Occipital lobe (tissue), 2 donors: ENCODE measurements at regions not wholly inside any gene's neighbourhood (a gene's known extent, or its start where the extent isn't known, plus 50 kb on each side); places are given as distances from the start of the nearest gene placed in this dataset. TPM values are rescaled to one million over a fixed set of nuclear protein-coding genes. Genes with fewer than 3 reads are reported as not detected.

ENCODE experiments used
- DNase-seq: peaks from one replicate; lab custom pipeline; 2025; lab: John Stamatoyannopoulos, UW
- small RNA-seq: library from RNA; depleted of rRNA; stranded (forward); fragments of <200 nt; gene quantifications from one replicate; pipeline ENCODE3, GENCODE V24; 2014

DNA sequence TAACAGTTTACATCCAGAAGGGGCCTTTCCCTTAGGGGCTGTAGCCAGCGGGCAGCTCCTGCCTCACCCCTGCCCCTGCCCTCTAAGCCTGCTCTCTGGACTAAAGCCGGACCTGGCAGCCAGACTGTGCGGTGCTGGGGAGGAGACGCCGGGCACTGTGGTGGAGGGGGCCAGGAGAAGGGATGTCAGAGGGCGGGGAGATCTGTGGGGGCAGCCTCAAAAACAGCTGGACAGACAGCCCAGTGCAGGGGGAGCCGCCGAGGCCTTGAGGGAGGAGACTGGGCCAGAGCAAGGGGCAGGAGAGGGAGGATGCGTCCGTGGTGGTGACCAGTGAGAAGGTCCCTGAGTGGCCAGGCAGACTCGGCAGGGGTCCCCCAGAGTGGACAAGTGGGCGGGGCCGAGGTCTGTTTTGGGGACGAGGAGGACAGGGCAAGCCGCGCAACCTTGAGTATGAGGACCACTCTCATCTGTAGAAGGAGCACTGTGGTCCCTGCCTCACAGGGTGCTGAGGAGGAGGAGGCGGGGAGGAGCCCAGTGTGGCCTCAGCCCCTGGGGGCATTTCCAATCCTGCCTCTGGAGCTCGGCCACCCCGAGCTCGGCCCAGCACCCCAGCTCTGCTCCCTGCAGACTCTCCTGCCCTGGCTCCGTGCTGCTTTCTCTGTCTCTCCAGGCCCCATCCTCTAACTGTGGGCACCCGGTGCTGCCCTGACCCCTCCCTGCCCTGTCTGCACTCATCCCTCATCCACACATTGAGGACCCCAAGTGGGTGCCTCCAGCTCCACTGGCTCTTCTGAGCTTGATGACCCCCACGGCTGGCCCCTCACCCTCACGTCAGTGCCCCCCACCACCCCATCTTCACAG is 59.2 kb upstream of the NKX1-1 start:
- no peak for DNase-seq

DNA sequence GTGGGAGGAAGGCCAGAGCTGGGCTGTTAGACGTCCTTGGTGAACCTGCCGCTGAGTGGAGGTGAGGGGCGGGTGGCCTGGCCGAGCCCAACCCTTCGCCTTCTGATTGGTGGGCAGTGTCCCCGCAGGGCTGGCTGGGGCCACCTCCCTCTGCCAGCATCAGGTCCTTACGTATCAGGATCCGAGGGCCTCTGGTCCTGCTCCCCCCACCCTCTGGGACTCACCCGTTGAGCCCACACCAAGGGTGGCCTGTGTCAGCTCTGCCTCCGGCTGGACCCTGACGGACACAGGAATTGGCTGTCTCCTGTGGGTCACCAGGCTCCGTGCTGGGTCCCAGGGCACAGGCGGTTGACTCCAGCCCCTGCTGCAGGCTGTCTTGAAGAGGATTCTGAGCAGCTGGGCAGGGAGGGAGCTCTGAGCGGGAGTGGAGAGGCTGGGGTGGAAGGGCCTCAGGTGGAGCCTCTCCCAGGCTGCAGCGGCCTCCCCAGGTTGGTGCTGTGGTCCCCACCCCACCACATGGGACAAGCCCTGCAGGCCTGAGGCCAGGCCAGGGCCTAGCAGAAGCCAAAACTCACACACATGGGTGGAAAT is 58.4 kb upstream of the NKX1-1 start:
- DNase-seq: no peak

DNA sequence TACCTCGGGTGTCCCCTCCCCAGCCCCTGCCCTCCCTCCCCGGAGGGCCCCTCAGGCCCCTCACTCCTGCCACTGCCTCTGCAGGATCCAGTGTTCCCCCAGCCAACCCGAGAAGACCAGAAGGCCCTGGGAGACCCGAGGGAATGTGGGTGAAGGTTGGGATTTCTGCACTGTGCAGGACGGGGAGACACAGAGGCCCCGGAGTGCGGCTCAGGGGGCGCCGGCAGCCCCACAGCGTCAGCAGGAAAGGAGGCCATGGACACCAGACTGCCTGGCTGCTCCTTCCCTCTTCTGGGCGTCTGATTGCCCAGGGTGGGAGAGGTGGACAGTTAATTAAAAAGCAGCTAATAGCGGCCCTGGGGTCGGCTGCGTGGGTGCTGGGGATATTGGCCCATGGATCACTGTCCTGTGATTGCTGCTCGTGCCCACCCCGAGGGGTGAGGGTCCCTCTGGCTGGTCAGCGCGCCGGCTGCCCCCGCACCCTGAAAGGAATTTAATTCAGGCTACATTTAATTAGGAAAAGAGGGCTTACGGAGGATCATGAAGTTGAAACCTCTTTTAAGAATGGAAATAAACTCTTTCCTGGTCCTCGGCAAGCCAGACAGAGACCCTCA is 57.8 kb upstream of the NKX1-1 start:
- no peak for DNase-seq

DNA sequence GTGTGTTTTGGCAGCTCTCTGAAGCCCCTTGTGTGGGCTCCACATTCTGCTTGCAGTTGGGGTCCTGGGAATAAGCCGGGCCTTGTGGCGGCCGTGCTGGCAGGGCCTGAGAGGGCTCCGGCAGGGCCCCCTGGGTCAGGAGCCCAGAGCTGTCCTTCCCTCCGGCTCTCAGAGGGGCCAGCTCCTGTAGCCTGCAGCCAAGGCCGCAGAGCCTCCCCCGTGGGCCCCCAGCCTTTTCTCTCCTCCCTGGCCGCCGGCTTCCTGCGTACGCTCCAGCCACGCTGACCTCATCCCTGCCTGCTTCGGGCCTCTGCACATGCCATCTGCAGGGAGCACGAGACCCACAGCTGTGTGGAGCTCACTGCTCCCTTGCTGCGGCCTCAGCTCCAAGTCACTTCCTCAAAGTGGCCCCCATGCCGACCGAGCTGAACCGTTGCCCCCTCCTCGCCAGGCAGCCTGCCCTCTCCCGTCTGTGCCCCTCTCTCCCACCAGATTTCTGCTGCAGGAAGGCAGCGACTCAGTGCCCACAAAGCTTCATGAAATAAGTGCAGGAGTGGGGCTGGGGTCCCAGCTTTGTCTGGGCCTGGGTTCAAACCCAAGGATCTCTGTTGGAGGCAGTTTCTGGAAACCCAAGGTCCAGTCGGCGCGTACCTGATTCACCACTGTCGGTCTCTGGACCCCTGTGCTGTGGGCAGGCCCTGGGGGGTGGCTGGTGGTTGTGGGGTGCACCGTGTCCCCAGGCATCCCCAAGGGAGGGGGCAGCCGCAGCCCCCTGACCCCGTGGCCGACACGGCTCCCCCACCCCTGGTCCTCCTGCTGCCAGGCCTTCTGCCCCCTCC is 57.1 kb upstream of the NKX1-1 start:
- no peak for DNase-seq

DNA sequence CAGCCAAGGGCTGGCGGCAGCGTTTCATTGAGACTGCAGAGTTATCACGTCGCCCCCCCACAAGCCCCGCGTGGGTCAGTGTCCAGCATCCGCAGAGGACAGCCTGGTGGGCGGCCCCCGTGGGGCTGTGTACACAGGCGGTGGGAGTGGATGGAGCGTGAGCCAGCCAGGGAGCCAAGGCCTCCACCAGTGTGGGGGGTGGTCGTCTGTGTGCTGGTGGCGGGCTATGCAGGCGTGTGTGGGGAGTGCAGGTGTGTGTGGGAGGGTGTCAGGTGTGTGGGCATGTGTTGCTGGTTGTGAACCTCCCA is 56.5 kb upstream of the NKX1-1 start:
- no peak for DNase-seq

DNA sequence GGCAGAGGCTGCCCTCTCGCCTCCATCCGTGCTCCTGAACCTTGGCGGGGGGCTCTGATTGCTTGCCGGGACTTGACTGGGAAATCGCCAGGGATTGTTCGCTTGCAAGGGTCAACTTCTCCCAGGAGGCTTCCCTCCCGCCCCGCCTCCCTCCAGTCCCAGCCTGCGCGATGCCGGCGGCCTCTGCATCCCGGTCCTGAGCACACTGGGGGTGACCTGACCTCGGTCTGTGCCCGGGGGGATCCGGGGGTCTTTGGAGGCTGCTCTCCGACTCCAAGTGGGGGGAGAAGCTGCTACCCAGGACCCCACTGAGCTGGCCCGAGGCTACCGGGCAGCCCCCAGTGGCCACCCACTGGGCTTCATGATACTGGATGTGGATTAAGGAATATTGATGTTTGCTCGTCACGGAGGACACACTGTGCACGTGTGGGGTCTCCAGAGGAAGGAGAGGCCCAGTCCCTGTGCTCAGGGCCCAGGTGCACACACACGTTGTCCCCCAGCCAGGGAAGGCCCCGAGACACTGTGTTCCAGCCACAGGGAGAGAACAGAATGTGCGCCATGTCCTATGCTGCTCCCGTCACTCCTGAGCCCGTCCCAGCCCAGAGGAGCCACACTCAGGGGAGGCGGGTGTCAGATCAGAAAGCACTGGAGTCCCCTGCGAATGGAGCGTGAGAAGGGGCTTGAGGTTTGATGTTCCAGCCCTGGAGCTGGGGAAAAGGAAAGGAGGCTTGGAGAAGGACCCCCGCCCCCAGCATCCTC is 55.9 kb upstream of the NKX1-1 start:
- no peak for DNase-seq

DNA sequence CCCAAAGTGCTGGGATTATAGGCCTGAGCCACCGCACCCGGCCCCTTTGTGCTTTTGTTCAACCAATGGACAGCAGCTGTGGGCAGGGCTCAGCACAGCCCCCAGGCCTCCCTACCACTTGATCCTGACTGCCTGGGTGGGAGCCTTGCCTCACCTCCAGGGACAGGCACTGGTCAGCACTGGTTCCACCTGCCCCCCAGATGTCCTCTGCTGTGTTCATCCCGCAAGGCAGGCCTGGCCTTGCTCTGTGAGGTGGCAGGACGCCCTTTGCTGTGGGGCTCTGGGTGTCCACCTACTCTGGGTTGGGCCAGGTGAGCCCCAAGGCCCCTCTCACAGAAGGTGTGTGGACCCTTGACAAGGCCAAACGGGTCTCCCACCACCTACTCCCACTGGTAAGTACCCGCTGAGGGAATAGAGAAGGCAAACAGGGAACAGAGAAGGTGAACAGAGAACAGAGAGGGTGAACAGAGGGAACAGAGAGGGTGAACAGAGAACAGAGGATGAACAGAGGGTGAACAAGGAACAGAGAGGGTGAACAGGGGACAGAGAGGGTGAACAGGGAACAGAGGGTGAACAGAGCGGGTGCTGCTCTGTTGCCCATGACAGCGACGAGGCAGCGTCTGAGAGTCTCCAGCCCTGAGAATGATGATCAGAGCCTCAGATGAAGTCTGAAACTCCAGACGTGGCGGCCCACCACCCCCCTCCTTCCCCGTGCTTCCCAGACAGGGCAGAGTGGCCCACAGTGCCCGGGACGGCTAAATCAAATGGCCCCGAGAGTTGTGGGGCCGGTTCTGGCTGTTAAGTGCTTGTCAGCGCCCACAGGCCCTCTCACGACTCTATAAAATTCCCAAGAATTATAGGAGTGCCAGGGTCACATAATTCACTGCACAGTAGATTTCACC is 55.0 kb upstream of the NKX1-1 start:
- no peak for DNase-seq

DNA sequence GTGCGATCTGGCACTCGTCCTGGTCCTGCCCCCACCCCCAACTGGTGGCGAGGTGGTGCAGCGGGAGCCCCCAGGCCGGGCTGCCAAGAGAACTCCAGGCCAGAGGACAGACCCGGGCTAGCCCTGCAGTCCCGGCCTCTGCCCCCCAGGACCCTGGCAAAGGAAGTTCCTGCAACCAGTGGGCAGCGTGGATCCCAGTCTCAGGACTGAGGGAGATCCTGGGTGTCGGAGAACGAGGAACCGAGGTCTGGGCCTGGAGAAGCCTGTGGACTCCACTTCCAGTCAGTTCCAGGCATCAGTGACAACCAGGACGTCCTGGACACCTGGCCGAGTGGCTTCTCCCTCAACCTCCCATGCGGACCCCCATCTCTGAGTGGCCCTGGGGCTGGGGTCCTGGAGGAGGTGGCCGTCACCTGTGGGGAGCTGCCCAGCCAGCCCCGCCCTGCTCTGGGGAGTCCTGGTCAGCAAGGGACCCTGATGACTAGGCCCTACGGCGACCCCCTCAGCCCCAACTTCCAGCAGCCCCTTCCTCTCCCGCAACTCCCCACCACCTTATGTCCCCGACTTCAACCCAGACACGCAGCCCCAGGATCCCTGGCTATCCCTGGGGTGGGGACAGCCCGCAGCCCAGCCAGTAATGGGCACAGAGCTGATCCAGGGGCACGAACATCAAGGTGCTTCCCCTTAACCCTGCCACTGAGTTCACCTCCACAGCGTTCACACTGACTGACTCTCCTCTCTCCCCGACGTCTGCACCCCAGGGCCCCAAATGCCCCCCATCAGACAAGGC is 53.7 kb upstream of the NKX1-1 start:
- DNase-seq: no peak

DNA sequence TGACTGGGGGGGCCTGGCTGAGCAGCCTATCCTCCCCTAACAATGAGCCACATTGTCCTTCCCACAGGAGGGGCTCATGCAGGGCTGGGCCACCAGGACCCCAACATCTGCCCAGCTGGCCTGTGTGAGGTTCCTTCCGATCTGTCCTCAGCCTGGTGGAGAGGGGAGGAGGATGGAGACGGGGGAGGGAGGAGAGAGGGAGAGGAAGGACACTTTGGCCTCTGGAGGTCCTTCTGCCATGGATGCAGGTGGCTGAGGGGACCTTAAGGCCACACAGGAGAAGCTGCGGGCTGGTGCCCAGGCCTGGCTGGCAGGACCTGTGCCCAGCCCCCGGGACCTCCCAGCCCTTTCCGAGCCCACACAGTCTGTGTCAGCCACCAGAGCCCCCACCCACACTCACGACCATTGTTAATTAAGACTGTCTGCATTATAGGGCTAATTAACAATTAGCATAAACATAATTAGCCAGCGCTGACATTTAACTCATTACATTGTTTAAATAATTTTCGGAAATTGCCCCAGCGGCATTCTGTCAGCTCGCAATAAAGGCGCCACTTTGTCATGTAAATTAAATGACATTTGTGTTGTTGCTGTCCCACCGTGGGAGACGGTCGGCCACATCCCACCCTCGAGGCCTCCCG is 53.0 kb upstream of the NKX1-1 start:
- no peak for DNase-seq

DNA sequence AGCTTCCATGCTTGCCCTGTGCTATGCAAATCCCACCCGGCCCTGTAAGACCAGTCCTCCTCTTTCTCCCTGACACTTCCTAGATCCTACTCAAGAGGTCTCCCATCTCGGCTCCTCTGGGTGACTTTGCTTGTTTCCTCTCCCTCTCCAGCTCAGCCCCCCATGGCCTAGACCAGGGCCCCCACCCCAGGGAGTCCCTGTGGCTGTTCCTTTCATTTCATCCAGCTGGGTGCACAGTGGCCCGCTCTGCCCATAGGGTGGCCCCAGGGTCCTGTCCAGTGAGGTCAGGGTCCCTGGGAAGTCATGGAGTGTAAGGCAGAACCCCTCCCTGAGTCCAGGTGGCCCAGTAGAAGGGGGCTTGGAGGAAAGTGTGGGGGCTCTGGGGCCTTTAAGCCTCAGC is 52.3 kb upstream of the NKX1-1 start:
- no peak for DNase-seq

Small RNA genes lying in the stretch of these regions (small RNA-seq; reads per million reads assigned to genes)
- not detected for gene AC147067.2
